ENCODE measurements at regions not wholly inside any gene's neighbourhood (a gene's known extent, or its start where the extent isn't known, plus 50 kb on each side); places are given as distances from the start of the nearest gene placed in this dataset.

DNA sequence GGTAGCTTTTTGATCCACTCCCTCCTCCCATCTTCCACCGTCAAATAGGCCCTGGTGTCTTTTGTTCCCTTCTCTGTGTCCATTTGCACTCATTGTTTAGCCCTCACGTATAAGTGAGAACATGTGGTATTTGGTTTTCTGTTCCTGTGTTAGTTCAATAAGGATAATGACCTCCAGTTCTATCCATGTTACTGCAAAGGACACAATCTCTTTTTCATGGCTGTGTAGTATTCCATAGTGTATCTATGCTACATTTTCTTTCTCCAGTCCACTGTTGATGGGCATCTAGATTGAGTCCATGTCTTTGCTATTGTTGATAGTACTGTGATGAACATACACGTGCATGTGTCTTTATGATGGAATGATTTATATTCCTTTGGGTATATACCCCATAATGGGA is 136.0 kb upstream of the USP29 start:
- TF ChIP-seq CTCF (IDR thresholded peaks at IDR 0.05) (no peak), POLR2AphosphoS5 (IDR thresholded peaks at IDR 0.05) (no peak)

Data from breast epithelium (tissue), 3 donors.